ENCODE measurements at regions not wholly inside any gene's neighbourhood (a gene's known extent, or its start where the extent isn't known, plus 50 kb on each side); places are given as distances from the start of the nearest gene placed in this dataset.

DNA sequence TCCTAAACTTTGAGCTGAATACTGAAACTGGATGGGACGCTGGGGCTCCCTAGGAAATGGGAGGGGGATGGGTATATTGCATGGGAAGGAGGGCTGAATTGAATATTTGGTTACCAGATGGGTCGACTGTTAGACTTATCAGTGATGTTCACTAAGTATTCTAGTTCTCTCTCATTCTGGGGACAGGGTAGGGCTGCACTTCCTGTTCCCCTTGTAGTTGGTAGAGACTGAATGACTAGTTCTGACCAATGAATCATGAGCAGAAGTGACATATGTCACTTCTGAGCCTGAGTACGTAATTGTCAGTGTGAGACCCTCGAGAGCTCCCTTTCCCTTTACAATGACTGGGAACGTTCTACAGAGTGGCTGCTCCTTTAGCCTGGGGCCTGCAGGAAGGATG, 55.5 kb upstream of the DMRT1 start:
- TF ChIP-seq POLR2A (IDR thresholded peaks at IDR 0.05): no peak
- TF ChIP-seq, protein P1, sequence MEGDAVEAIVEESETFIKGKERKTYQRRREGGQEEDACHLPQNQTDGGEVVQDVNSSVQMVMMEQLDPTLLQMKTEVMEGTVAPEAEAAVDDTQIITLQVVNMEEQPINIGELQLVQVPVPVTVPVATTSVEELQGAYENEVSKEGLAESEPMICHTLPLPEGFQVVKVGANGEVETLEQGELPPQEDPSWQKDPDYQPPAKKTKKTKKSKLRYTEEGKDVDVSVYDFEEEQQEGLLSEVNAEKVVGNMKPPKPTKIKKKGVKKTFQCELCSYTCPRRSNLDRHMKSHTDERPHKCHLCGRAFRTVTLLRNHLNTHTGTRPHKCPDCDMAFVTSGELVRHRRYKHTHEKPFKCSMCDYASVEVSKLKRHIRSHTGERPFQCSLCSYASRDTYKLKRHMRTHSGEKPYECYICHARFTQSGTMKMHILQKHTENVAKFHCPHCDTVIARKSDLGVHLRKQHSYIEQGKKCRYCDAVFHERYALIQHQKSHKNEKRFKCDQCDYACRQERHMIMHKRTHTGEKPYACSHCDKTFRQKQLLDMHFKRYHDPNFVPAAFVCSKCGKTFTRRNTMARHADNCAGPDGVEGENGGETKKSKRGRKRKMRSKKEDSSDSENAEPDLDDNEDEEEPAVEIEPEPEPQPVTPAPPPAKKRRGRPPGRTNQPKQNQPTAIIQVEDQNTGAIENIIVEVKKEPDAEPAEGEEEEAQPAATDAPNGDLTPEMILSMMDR (IDR thresholded peaks at IDR 0.05): no peak
- Histone ChIP-seq H3K27ac (no peak overlapping the region), H3K9me3 (no peaks in the 10 kb centered on the region), H3K4me3 (no peak overlapping the region), H3K27me3 (no peaks in the 10 kb centered on the region), H3K36me3 (no peaks in the 10 kb centered on the region), H3K4me1 (no peaks in the 10 kb centered on the region)
- DNase-seq: no peak
- intact Hi-C loops (cut with DNase I): loop anchor here in 1 of 10 donors (5.0 kb wide), 1 partner anchor 196 kb away; no protein-coding TSS in a partner anchor
- no peak for ATAC-seq
- 58 to 89% (median 74%) methylated on average over 5 of the region's 5 CpGs for WGBS, 4 donors

DNA sequence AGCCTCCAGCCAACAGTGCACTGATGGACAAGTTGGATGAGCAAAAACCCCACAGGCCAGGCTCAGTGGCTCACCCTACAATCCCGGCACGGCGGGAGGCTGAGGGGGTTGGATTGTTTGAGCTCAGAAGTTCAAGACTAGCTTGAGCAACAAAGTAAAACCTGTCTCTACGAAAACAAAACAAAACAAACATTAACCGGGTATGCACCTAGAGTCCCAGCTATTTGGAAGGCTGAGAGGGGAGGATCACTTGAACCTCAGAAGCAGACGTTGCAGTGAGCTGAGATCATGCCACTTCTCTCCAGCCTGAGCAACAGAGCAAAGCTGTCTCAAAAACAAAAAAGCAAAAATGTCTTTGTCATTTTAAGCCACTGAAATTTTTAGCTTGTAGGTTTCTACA, 55.1 kb upstream of the DMRT1 start:
- H3K36me3 ChIP-seq: no peaks in the 10 kb centered on the region
- ATAC-seq: no peak
- TF ChIP-seq, protein P1 (IDR thresholded peaks at IDR 0.05): no peak
- TF ChIP-seq POLR2A (IDR thresholded peaks at IDR 0.05): no peak
- H3K27me3 ChIP-seq: no peaks in the 10 kb centered on the region
- DNase-seq: no peak
- no peaks in the 10 kb centered on the region for H3K4me1 ChIP-seq
- WGBS, 4 donors: 78 to 84% (median 82%) methylated on average over 6 of the region's 6 CpGs
- intact Hi-C loops (cut with DNase I): loop anchor here in 1 of 10 donors (5.0 kb wide), 1 partner anchor 196 kb away; no protein-coding TSS in a partner anchor
- H3K9me3 ChIP-seq: no peaks in the 10 kb centered on the region
- no peak overlapping the region for H3K27ac ChIP-seq
- H3K4me3 ChIP-seq: no peak overlapping the region

DNA sequence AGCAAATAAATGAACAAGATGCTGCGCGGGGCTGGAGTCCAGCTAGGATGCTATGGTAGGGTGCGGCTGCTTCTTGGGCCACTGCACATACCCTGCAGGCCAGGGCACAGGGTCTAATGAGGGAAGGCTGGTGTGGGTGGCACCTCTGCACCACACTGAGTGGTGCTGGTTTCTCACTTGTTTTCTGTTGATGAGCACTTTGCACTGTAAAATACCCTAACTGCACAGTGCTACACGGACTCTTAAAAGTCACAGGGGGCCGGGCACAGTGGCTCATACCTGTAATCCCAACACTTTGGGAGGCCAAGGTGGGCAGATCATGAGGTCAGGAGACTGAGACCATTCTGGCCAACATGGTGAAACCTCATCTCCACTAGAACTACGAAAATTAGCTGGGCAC, 52.7 kb upstream of the DMRT1 start:
- no peaks in the 10 kb centered on the region for H3K4me1 ChIP-seq
- H3K4me3 ChIP-seq: no peak overlapping the region
- 86 to 94% (median 90%) methylated on average over 6 of the region's 6 CpGs for WGBS, 4 donors
- no peak for TF ChIP-seq POLR2A (IDR thresholded peaks at IDR 0.05)
- TF ChIP-seq, protein P1 (IDR thresholded peaks at IDR 0.05): no peak
- no peak overlapping the region for H3K27ac ChIP-seq
- ATAC-seq (no peak), DNase-seq (no peak)
- H3K36me3 ChIP-seq: no peaks in the 10 kb centered on the region
- intact Hi-C loops (cut with DNase I): loop anchor here in 1 of 10 donors (5.0 kb wide), 1 partner anchor 194 kb away; no protein-coding TSS in a partner anchor
- H3K9me3 ChIP-seq: peaks cover 0 to 3% (median 0%) of the 10 kb centered on the region in 12 donors
- H3K27me3 ChIP-seq: no peaks in the 10 kb centered on the region

Measured in heart left ventricle (tissue), 16 donors.